CD4-positive, CD25-positive, alpha-beta regulatory T cell (primary cell): ENCODE measurements at regions not wholly inside any gene's neighbourhood (a gene's known extent, or its start where the extent isn't known, plus 50 kb on each side); places are given as distances from the start of the nearest gene placed in this dataset.
A peak's percentile ranks its signal among the peaks of the same experiment; 100 is the strongest.

ENCODE experiments used
- ATAC-seq, 2 donors: fragments of 150-1000 bp; cut with Tn5 transposase; one replicate each; pipeline ENCODE4 v1.10.0; 2021; ENCODE audit warnings: low read depth in 2 of 2, moderate number of reproducible peaks in 2 of 2, moderate library complexity in 1 of 2
- DNase-seq, 3 donors: peaks; one replicate each; pipeline versions ENCODE4 v3.0.0 to v3.0.0-alpha.2; 2012 to 2022; ENCODE audit warnings: mixed read lengths in 1 of 3
- H3K27ac ChIP-seq: one replicate; pipeline ENCODE4 v1.7.0; 2013; ENCODE audit warnings: mild to moderate bottlenecking, low read length; ENCODE audit not compliant: insufficient read depth, poor library complexity, severe bottlenecking
- H3K27me3 ChIP-seq: one replicate; pipeline ENCODE4 v1.7.0; 2013; ENCODE audit warnings: low read length; ENCODE audit not compliant: control insufficient read depth, insufficient read depth
- H3K36me3 ChIP-seq: one replicate; pipeline ENCODE4 v1.7.0; 2013; ENCODE audit warnings: mild to moderate bottlenecking, low read length, moderate library complexity; ENCODE audit not compliant: control insufficient read depth, insufficient read depth
- H3K4me1 ChIP-seq: 2 replicates; pipeline ENCODE4 v1.7.0; 2013; ENCODE audit warnings: mild to moderate bottlenecking, low read length; ENCODE audit not compliant: insufficient read depth, control insufficient read depth, poor library complexity, severe bottlenecking
- H3K4me3 ChIP-seq: one replicate; pipeline ENCODE4 v1.7.0; 2013; ENCODE audit warnings: low read depth, mild to moderate bottlenecking, low read length, moderate library complexity
- H3K9me3 ChIP-seq, 2 experiments: 1 replicate in 1 of 2; 2 replicates in 1 of 2; pipeline ENCODE4 v1.7.0; 2013; ENCODE audit warnings: low read length in 2 of 2, mild to moderate bottlenecking in 1 of 2, moderate library complexity in 1 of 2; ENCODE audit not compliant: control insufficient read depth in 2 of 2
- H3K27ac Mint-ChIP-seq, 3 donors: one replicate each; pipeline ENCODE4 v1.8.0; 2020 to 2022; ENCODE audit warnings: mild to moderate bottlenecking in 3 of 3, mixed read lengths in 3 of 3, moderate library complexity in 2 of 3
- H3K27me3 Mint-ChIP-seq: one replicate; pipeline ENCODE4 v1.8.0; 2022; ENCODE audit warnings: mild to moderate bottlenecking, mixed read lengths
- H3K36me3 Mint-ChIP-seq: one replicate; pipeline ENCODE4 v1.8.0; 2020; ENCODE audit warnings: mixed read lengths
- H3K4me1 Mint-ChIP-seq, 4 donors: one replicate each; pipeline ENCODE4 v1.8.0; 2020 to 2022; ENCODE audit warnings: mixed read lengths in 4 of 4, mild to moderate bottlenecking in 1 of 4
- H3K4me3 Mint-ChIP-seq, 4 donors: one replicate each; pipeline ENCODE4 v1.8.0; 2020 to 2022; ENCODE audit warnings: mild to moderate bottlenecking in 4 of 4, mixed read lengths in 4 of 4, moderate library complexity in 3 of 4
- H3K9me3 Mint-ChIP-seq, 7 donors: one replicate each; pipeline ENCODE4 v1.8.0; 2020 to 2022; ENCODE audit warnings: mixed read lengths in 7 of 7, mild to moderate bottlenecking in 3 of 7, moderate library complexity in 2 of 7

DNA sequence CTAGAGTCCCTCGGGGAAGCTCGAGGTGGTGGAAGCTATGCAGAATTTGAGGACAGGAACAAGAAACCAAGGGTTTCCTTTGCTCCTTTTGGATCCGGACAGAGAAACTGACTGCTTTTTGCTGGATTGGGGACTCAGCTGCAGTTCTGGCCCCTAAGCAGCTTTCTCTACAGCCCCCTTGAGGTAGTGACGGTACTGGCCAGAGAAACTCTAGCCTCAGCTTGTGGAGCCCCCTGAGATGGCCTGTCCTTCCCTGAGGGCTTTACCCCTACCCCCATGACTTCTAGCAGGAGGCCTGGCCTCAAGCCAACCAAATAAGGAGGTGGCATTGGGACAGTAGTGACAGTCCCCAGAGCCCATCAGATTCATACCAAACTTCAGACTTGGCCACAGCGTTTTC lies 118.1 kb downstream of the IRX5 start:
- H3K4me3 ChIP-seq: no peak overlapping the region
- H3K36me3 ChIP-seq: no peaks in the 10 kb centered on the region
- no peaks in the 10 kb centered on the region for H3K4me1 Mint-ChIP-seq
- no peak overlapping the region for H3K4me3 Mint-ChIP-seq
- no peaks in the 10 kb centered on the region for H3K4me1 ChIP-seq
- no peak overlapping the region for H3K27ac Mint-ChIP-seq
- no peaks in the 10 kb centered on the region for H3K36me3 Mint-ChIP-seq
- no peaks in the 10 kb centered on the region for H3K9me3 ChIP-seq
- no peak overlapping the region for H3K27ac ChIP-seq
- H3K9me3 Mint-ChIP-seq: peaks cover 0 to 2% (median 0%) of the 10 kb centered on the region in 7 donors
- DNase-seq (no peak), ATAC-seq (no peak)
- H3K27me3 ChIP-seq: no peaks in the 10 kb centered on the region
- peaks cover 4% of the 10 kb centered on the region for H3K27me3 Mint-ChIP-seq

DNA sequence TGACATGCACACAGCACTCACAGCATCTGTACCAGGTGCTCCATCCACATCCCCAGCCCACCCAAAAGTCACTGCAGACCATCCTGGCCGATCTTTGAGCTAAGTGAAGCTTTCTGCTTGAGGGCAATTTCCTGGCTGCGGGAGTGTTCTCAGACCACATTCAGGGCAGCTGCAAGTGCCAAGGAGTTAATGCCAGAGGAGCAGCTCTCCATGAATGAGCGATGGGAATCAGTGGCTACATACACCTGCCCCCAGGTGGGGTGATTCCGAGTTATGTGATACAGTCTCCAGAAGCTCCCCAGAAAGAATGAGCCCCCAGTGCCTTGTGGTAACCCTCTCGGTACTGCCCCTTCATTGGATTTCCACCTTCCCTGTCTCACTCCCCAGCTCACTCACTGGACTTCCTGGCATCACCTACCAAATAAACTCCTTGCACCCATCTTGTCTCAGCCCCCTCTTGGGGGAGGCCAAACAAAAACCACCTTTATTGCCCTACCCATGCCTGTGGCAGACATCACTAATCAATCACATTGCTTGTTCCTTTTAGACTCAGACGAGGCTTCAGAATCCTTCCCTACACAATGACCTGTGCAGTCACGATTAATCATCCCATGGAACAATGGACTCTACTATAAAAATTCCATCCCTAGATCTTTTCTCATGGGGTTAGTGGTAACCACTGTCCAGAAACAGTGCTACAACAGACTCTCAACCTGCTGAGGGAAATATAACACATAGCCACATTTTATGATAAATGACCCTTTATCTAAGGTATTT lies 121.1 kb downstream of the IRX5 start:
- H3K27ac ChIP-seq: no peak overlapping the region
- peaks cover 0 to 2% (median 0%) of the 10 kb centered on the region in 7 donors for H3K9me3 Mint-ChIP-seq
- H3K27me3 ChIP-seq: peaks cover 8% of the 10 kb centered on the region
- no peak overlapping the region for H3K4me3 ChIP-seq
- H3K27me3 Mint-ChIP-seq: peaks cover 18% of the 10 kb centered on the region
- H3K36me3 Mint-ChIP-seq: no peaks in the 10 kb centered on the region
- H3K4me3 Mint-ChIP-seq: no peak overlapping the region
- no peak for ATAC-seq
- no peaks in the 10 kb centered on the region for H3K36me3 ChIP-seq
- DNase-seq: no peak
- H3K9me3 ChIP-seq: no peaks in the 10 kb centered on the region
- no peaks in the 10 kb centered on the region for H3K4me1 Mint-ChIP-seq
- H3K27ac Mint-ChIP-seq: no peak overlapping the region
- no peaks in the 10 kb centered on the region for H3K4me1 ChIP-seq

DNA sequence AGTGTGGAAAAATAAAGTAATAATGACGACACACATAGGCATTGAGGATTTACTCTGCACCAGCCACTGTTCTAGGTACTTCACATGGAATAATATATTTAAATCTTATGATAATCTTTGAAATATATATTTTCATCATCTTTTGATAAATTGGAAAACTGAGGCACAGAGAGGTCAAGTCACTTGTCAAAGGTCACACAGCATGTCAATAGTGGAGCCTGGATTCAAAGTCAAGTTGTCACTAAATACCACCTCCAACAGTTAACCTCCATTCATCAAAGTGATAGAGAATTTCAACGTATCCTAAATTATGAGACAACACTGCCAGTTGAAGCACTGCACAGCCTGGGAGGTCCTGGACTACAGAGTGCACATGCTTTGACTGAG lies 121.7 kb downstream of the IRX5 start:
- no peak overlapping the region for H3K27ac Mint-ChIP-seq
- H3K27me3 Mint-ChIP-seq: peaks cover 23% of the 10 kb centered on the region
- no peak overlapping the region for H3K4me3 ChIP-seq

DNA sequence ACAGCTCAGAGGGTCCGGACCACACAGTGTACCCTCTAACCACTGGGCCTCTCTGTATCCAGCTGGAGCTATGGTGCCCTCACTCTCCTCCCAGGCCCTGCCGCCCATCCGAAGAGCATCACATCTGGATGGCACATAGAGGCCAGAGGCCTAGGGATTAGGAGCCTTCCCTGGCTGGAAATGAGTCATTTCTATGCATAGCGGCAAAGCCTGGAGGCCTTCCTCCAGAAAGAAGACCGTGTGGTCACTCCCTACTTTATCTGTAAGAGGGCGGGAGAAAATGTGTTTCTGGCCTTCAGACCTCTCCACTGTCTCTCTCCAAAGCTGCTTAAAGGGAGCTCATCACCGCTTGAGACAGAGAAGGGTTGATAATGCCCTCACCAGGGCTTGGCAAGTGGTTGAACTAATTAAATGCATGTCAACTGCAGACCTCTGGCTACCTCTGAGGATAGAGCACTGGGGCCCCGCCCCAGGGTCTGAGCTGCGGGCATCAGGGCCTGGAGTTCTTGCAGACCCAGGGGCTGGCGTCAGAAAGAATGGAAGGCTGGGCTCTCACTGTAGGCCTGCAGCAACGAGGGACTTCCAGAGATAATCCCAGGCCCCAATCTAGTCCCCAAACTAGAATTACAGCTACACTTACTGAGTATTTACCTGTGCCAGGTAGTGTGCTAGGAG lies 122.2 kb downstream of the IRX5 start:
- no peaks in the 10 kb centered on the region for H3K36me3 Mint-ChIP-seq

More for the DNA sequence above, 121.7 kb downstream of the IRX5 start:
- ATAC-seq (no peak), DNase-seq (no peak)
- Histone ChIP-seq H3K36me3 (no peaks in the 10 kb centered on the region), H3K4me1 (no peaks in the 10 kb centered on the region), H3K27ac (no peak overlapping the region), H3K9me3 (no peaks in the 10 kb centered on the region), H3K27me3 (peaks cover 8% of the 10 kb centered on the region)
- no peaks in the 10 kb centered on the region for H3K36me3 Mint-ChIP-seq
- H3K4me1 Mint-ChIP-seq: no peaks in the 10 kb centered on the region
- H3K4me3 Mint-ChIP-seq: no peak overlapping the region
- peaks cover 0 to 2% (median 0%) of the 10 kb centered on the region in 7 donors for H3K9me3 Mint-ChIP-seq

DNA sequence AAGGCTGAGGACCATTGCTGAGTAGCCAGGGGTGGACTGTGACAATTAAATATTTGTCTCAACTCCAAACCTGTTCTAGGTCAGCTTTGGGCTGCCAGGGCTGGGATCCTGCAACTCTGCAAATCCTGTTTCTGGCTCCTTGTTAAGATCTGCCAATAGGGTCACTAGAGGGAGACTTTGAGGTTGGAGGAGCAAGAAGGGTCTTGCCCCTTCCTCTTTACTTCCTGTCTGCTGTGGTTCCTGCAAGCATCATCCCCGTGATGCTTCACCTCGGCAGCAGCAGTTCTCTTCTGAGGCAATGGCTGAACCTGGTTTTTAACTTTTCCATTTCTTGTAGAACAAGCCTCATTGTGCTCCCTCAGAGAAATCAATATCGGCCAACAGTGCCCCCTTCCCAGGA lies 124.6 kb downstream of the IRX5 start:
- Histone ChIP-seq H3K36me3 (no peaks in the 10 kb centered on the region), H3K4me3 (no peak overlapping the region), H3K27ac (no peak overlapping the region), H3K4me1 (no peaks in the 10 kb centered on the region), H3K9me3 (no peaks in the 10 kb centered on the region), H3K27me3 (peaks cover 8% of the 10 kb centered on the region)
- ATAC-seq (no peak), DNase-seq (no peak)
- no peak overlapping the region for H3K27ac Mint-ChIP-seq
- H3K4me1 Mint-ChIP-seq: no peaks in the 10 kb centered on the region
- no peak overlapping the region for H3K4me3 Mint-ChIP-seq
- H3K9me3 Mint-ChIP-seq: peaks cover 0 to 2% (median 0%) of the 10 kb centered on the region in 7 donors
- peaks cover 39% of the 10 kb centered on the region for H3K27me3 Mint-ChIP-seq
- no peaks in the 10 kb centered on the region for H3K36me3 Mint-ChIP-seq

More for the DNA sequence above, 122.2 kb downstream of the IRX5 start:
- Histone ChIP-seq H3K4me3 (no peak overlapping the region), H3K27ac (no peak overlapping the region), H3K36me3 (no peaks in the 10 kb centered on the region), H3K27me3 (peaks cover 8% of the 10 kb centered on the region), H3K4me1 (no peaks in the 10 kb centered on the region), H3K9me3 (no peaks in the 10 kb centered on the region)
- Mint-ChIP-seq H3K9me3 (peaks cover 0 to 2% (median 0%) of the 10 kb centered on the region in 7 donors), H3K27ac (no peak overlapping the region), H3K4me3 (no peak overlapping the region), H3K4me1 (no peaks in the 10 kb centered on the region), H3K27me3 (peaks cover 29% of the 10 kb centered on the region)
- DNase-seq: no peak
- ATAC-seq: no peak

DNA sequence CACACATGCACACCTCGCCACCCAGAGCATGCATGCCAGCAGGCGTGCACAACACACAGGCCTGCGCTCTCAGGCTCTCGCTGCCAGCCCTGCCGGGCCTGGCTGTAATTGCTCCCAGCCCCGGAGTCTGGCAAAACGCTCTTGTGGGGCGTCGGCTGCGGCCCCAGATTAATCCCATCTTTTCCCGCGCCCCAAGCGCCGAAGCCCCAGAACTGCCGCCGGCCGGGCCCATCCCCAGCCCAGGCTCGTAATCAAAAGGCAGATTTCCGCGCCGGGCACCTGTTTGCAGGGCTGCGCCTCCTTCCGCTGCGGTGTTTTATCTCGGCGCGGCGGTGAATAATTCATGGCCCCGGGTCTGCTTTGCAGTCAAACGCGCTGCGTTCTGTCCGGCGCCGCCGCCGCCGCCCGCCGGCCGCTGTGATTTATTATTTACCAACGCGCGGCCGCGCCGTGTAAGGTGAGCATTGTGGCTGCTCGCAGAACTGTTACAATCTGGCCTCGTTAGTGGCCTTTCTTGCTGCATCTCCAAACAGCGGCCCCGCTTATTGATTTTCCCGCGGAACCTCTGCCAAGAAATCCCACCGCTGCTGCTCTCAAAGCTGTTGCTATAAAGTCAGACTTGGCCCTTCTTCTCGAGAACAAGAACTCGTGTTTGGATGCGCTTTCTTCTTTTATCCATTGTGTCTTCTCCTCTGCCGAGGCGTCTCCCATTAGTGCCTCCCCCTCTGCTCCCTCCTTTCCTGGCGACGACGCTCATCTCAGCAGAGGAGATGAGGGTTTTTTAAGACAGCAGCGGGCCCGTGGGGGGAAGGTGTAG lies 126.1 kb downstream of the IRX5 start:
- Mint-ChIP-seq H3K27me3 (peaks cover 46% of the 10 kb centered on the region), H3K36me3 (no peaks in the 10 kb centered on the region), H3K4me3 (no peak overlapping the region)

DNA sequence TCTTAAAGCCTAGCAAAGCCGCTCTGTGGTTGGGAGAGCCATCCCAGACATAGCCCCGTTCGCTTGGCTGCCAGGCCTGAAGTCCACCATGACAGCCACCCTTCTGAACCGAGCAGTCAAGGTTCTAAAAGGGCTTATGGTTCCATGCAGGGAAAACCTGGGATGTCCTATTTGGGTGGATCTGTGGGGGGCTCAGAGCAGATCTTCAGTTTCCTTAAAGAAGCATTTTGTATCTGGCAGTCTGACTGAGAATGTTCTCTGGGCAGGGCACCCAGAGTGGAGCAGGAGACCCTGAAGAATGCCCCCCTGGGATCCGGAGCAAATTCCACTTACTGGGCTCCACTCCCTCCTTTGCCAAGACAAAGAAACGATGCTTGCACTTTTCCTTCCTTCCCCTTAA lies 127.2 kb downstream of the IRX5 start:
- Mint-ChIP-seq H3K27me3 (peaks cover 46% of the 10 kb centered on the region), H3K4me1 (no peaks in the 10 kb centered on the region)
- H3K27ac ChIP-seq: no peak overlapping the region

More for the DNA sequence above, 126.1 kb downstream of the IRX5 start:
- Histone ChIP-seq H3K27ac (no peak overlapping the region), H3K36me3 (no peaks in the 10 kb centered on the region), H3K4me3 (no peak overlapping the region), H3K9me3 (no peaks in the 10 kb centered on the region), H3K4me1 (no peaks in the 10 kb centered on the region), H3K27me3 (peaks cover 8% of the 10 kb centered on the region)
- DNase-seq (peak in 1 of 3 donors; percentile 2), ATAC-seq (no peak)
- H3K27ac Mint-ChIP-seq: no peak overlapping the region
- H3K4me1 Mint-ChIP-seq: no peaks in the 10 kb centered on the region
- H3K9me3 Mint-ChIP-seq: peaks cover 0 to 3% (median 0%) of the 10 kb centered on the region in 7 donors

More for the DNA sequence above, 127.2 kb downstream of the IRX5 start:
- DNase-seq: no peak
- Mint-ChIP-seq H3K9me3 (peaks cover 0 to 4% (median 0%) of the 10 kb centered on the region in 7 donors), H3K27ac (no peak overlapping the region), H3K36me3 (no peaks in the 10 kb centered on the region), H3K4me3 (no peak overlapping the region)
- Histone ChIP-seq H3K9me3 (no peaks in the 10 kb centered on the region), H3K36me3 (no peaks in the 10 kb centered on the region), H3K27me3 (peaks cover 8% of the 10 kb centered on the region), H3K4me1 (no peaks in the 10 kb centered on the region), H3K4me3 (no peak overlapping the region)
- ATAC-seq: no peak
